Common myeloid progenitor, CD34-positive (primary cell): ENCODE measurements at regions not wholly inside any gene's neighbourhood (a gene's known extent, or its start where the extent isn't known, plus 50 kb on each side); places are given as distances from the start of the nearest gene placed in this dataset.

Experiments
- CTCF ChIA-PET: fragments of 350-600 bp; sonication (Branson Sonifier 250); formaldehyde crosslinking; loops from one replicate; lab custom pipeline; 2021; ENCODE audit warnings: antibody characterized with exemption; lab: Charles Lee
- POLR2A ChIA-PET: fragments of 350-600 bp; sonication (Branson Sonifier 250); formaldehyde crosslinking; loops from one replicate; lab custom pipeline; 2021; ENCODE audit warnings: antibody characterized with exemption; lab: Charles Lee
- DNase-seq, 3 donors: peaks; one replicate each; pipeline versions ENCODE4 v3.0.0 to v3.0.0-alpha.2; 2013
- H3K27ac ChIP-seq, 2 experiments: 1 replicate in 1 of 2; 2 replicates in 1 of 2; pipeline ENCODE4 v1.7.0; 2013; ENCODE audit warnings: inconsistent platforms in 2 of 2, low read length in 2 of 2, mild to moderate bottlenecking in 2 of 2, low read depth in 1 of 2, moderate library complexity in 1 of 2; ENCODE audit not compliant: severe bottlenecking in 2 of 2, insufficient read depth in 1 of 2, poor library complexity in 1 of 2
- H3K27me3 ChIP-seq, 5 experiments: replicated peaks in 2 of 5; 1 replicate in 3 of 5; 2 replicates in 2 of 5; pipeline versions ENCODE4 v1.6.1 to v1.7.0; 2013; ENCODE audit warnings: low read length in 4 of 5, mild to moderate bottlenecking in 2 of 5, moderate library complexity in 2 of 5, inconsistent platforms in 1 of 5; ENCODE audit not compliant: insufficient read depth in 5 of 5, control insufficient read depth in 4 of 5
- H3K36me3 ChIP-seq, 4 experiments: 1 replicate in 2 of 4; 2 replicates in 2 of 4; pipeline versions ENCODE4 v1.6.1 to v1.7.0; 2013; ENCODE audit warnings: low read length in 3 of 4, control low read depth in 1 of 4, mild to moderate bottlenecking in 1 of 4; ENCODE audit not compliant: control insufficient read depth in 4 of 4, insufficient read depth in 4 of 4
- H3K4me1 ChIP-seq, 4 experiments: 1 replicate in 3 of 4; 2 replicates in 1 of 4; pipeline versions ENCODE4 v1.6.1 to v1.7.1; 2013; ENCODE audit warnings: low read length in 3 of 4, mild to moderate bottlenecking in 3 of 4, control low read depth in 1 of 4, inconsistent platforms in 1 of 4, moderate library complexity in 1 of 4; ENCODE audit not compliant: control insufficient read depth in 4 of 4, insufficient read depth in 4 of 4; ENCODE audit errors: control extremely low read depth in 1 of 4
- H3K4me3 ChIP-seq, 7 experiments: 1 replicate in 4 of 7; 2 replicates in 3 of 7; pipeline versions ENCODE4 v1.5.1 to v1.7.0; 2013; ENCODE audit warnings: mild to moderate bottlenecking in 7 of 7, low read length in 6 of 7, moderate library complexity in 6 of 7, inconsistent platforms in 2 of 7, low read depth in 2 of 7, control low read depth in 1 of 7; ENCODE audit not compliant: insufficient read depth in 4 of 7, control insufficient read depth in 1 of 7; ENCODE audit errors: extremely low read depth in 1 of 7
- H3K9me3 ChIP-seq, 5 experiments: 1 replicate in 4 of 5; 2 replicates in 1 of 5; pipeline versions ENCODE4 v1.6.1 to v1.7.1; 2013; ENCODE audit warnings: low read length in 4 of 5, mild to moderate bottlenecking in 2 of 5, inconsistent platforms in 1 of 5, low read depth in 1 of 5, moderate library complexity in 1 of 5; ENCODE audit not compliant: control insufficient read depth in 4 of 5, insufficient read depth in 2 of 5; ENCODE audit errors: control extremely low read depth in 1 of 5
- WGBS: methylation state at CpG from one replicate; pipeline ENCODE4 v1.1.5; 2013; ENCODE audit not compliant: insufficient coverage; 5-methylcytosine and 5-hydroxymethylcytosine counted together

- Histone ChIP-seq H3K36me3 (no peaks in the 10 kb centered on the region), H3K4me1 (no peaks in the 10 kb centered on the region), H3K27ac (no peak overlapping the region), H3K27me3 (no peaks in the 10 kb centered on the region), H3K4me3 (no peak overlapping the region), H3K9me3 (no peaks in the 10 kb centered on the region)
- 60% methylated on average over 1 of the region's 1 CpG for WGBS
- ChIA-PET POLR2A (no interaction called here), CTCF (no interaction called here)
- DNase-seq, result no peak
Measured at GRCh38 chr20:21867353-21867752, 161.9 kb downstream of the PAX1 start.

- H3K9me3 ChIP-seq, result no peaks in the 10 kb centered on the region
- H3K27ac ChIP-seq, result no peak overlapping the region
- H3K27me3 ChIP-seq, result no peaks in the 10 kb centered on the region
- no peaks in the 10 kb centered on the region for H3K36me3 ChIP-seq
- POLR2A ChIA-PET, result no interaction called here
- 95% methylated on average over 10 of the region's 10 CpGs for WGBS
- no peak for DNase-seq
- CTCF ChIA-PET, result no interaction called here
- H3K4me3 ChIP-seq, result no peak overlapping the region
- H3K4me1 ChIP-seq, result no peaks in the 10 kb centered on the region
Measured at GRCh38 chr20:21862956-21863355, 157.5 kb downstream of the PAX1 start.

DNA sequence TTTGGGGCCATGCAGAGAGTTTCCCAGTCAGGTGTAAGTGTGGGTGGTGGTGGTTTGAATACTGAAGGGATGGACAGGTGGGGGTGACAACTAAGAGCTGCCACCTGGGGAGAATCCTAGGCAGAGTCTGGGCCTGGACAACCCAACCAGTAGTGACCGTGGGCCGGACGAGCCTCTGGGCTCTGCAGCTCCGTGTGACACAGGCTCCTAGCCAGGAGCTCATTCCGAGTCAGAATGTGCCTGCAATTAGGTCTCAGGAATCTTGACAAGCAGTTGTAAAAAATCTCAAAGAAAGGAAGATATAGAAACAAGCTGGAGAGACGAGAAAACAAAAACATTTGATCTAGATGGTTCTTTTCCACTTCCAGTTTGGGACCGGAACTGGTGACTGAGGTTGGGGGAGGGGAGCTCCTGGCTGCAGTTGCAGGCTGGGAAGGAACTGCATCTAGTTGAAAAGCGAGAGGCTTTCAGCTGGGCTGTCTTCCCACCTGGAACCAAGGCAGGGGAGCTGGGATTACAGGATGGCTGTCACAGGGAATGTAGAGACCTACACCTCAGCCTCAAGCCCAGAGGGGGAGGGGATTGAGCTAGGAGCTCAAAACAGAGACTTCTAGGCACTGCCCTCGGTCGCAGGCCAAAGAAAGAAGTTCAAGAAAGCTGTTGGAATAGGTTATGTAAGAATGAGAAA is 156.9 kb downstream of the PAX1 start:
- Histone ChIP-seq H3K27ac (no peak overlapping the region), H3K27me3 (no peaks in the 10 kb centered on the region), H3K36me3 (no peaks in the 10 kb centered on the region), H3K4me1 (no peaks in the 10 kb centered on the region), H3K9me3 (no peaks in the 10 kb centered on the region), H3K4me3 (no peak overlapping the region)
- 77% methylated on average over 9 of the region's 10 CpGs for WGBS
- DNase-seq, result no peak
- ChIA-PET CTCF (no interaction called here), POLR2A (no interaction called here)

DNA sequence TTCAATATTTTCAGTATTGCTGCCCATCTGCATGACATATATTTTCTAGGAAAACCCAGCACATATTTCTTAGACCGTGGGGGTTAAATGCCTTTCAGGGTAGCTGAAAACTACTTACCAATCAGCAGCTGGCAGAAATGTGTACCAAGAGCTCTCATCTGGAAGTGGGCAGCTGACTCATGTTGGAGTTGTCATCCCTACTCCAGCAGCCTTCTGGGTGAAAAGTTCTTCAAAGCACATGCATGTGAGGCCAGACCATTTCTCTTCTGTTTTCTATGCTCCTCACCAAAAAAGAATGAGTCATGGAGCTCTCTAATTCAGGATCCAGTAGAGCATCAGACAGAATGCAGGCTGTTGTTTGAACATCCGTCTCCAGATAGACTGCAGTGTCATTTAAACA is 135.5 kb downstream of the PAX1 start:
- H3K36me3 ChIP-seq, result no peaks in the 10 kb centered on the region
- CTCF ChIA-PET, result no interaction called here
- 100% methylated on average over 2 of the region's 2 CpGs for WGBS
- POLR2A ChIA-PET, result no interaction called here
- H3K4me1 ChIP-seq, result no peaks in the 10 kb centered on the region
- no peak overlapping the region for H3K4me3 ChIP-seq
- no peaks in the 10 kb centered on the region for H3K9me3 ChIP-seq
- H3K27me3 ChIP-seq, result peaks cover 0 to 2% (median 0%) of the 10 kb centered on the region in 5 experiments
- no peak overlapping the region for H3K27ac ChIP-seq
- no peak for DNase-seq

DNA sequence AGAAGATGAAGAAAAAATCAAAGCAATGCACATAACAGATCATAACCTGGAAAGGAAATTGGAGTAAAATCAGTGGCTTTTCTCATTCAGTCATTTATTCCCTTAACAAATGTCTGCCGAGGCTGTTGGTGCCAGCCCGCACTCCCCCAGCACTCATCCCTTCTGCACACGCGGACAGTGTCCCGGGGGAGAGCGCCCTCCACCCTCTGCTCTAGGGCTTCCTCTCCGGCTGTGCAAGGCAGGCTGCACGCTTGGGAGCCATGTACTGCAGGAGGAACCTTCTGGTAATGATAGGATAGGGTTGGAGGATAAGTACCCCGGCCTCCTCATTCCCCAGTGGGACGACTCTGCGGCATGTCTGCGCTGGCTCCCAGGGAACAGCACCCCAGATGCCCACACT is 134.5 kb downstream of the PAX1 start:
- H3K4me3 ChIP-seq, result no peak overlapping the region
- H3K4me1 ChIP-seq, result no peaks in the 10 kb centered on the region
- H3K9me3 ChIP-seq, result no peaks in the 10 kb centered on the region
- H3K27me3 ChIP-seq, result peaks cover 0 to 2% (median 0%) of the 10 kb centered on the region in 5 experiments
- 85% methylated on average over 9 of the region's 12 CpGs for WGBS
- DNase-seq, result no peak
- H3K36me3 ChIP-seq, result no peaks in the 10 kb centered on the region
- no peak overlapping the region for H3K27ac ChIP-seq
- POLR2A ChIA-PET, result no interaction called here
- CTCF ChIA-PET, result no interaction called here

GRCh38 chr20:21836346-21836745 is 130.9 kb downstream of the PAX1 start:
- no peak overlapping the region for H3K27ac ChIP-seq
- ChIA-PET POLR2A (no interaction called here), CTCF (no interaction called here)
- no peaks in the 10 kb centered on the region for H3K36me3 ChIP-seq
- peaks cover 0 to 2% (median 0%) of the 10 kb centered on the region in 5 experiments for H3K27me3 ChIP-seq
- 29% methylated on average over 1 of the region's 1 CpG for WGBS
- DNase-seq, result no peak
- H3K9me3 ChIP-seq, result no peaks in the 10 kb centered on the region
- no peak overlapping the region for H3K4me3 ChIP-seq
- H3K4me1 ChIP-seq, result no peaks in the 10 kb centered on the region

- no peaks in the 10 kb centered on the region for H3K36me3 ChIP-seq
- DNase-seq, result no peak
- no CpG with 5 or more reads among the region's 1 CpG for WGBS
- no peak overlapping the region for H3K27ac ChIP-seq
- no peaks in the 10 kb centered on the region for H3K9me3 ChIP-seq
- CTCF ChIA-PET, result no interaction called here
- peaks cover 0 to 2% (median 0%) of the 10 kb centered on the region in 5 experiments for H3K27me3 ChIP-seq
- H3K4me1 ChIP-seq, result no peaks in the 10 kb centered on the region
- POLR2A ChIA-PET, result no interaction called here
- no peak overlapping the region for H3K4me3 ChIP-seq
Measured at GRCh38 chr20:21835042-21835441, 129.6 kb downstream of the PAX1 start.
